ENCODE measurements at regions not wholly inside any gene's neighbourhood (a gene's known extent, or its start where the extent isn't known, plus 50 kb on each side); places are given as distances from the start of the nearest gene placed in this dataset.

DNA sequence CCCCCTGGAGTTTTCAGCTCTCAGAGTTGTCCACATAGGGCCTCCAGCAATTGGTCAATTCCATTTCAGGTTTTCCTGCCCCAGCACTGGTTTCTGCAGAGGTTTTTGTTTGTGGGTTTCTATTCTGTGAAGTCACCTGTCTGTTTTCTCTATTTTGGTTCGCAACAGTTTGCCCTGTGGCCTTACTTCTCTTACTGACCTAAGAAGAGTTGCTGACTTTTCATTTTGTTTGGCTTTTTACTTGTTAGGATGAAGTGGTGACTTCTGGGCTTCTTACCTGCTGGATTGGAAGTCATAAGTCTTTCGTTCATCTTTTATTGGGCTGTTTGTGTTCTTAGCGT lies 196.4 kb upstream of the PARP11 start:
- TF ChIP-seq CTCF (IDR thresholded peaks at IDR 0.05; ENCODE audit: insufficient read depth, low read length, poor library complexity, severe bottlenecking) = no peak
- no peak for TF ChIP-seq EZH2phosphoT487 (conservative IDR thresholded peaks at IDR 0.05; ENCODE audit: low read length)

Data from SU-DHL-6 (cell line).